ENCODE measurements at regions not wholly inside any gene's neighbourhood (a gene's known extent, or its start where the extent isn't known, plus 50 kb on each side); places are given as distances from the start of the nearest gene placed in this dataset.

DNA sequence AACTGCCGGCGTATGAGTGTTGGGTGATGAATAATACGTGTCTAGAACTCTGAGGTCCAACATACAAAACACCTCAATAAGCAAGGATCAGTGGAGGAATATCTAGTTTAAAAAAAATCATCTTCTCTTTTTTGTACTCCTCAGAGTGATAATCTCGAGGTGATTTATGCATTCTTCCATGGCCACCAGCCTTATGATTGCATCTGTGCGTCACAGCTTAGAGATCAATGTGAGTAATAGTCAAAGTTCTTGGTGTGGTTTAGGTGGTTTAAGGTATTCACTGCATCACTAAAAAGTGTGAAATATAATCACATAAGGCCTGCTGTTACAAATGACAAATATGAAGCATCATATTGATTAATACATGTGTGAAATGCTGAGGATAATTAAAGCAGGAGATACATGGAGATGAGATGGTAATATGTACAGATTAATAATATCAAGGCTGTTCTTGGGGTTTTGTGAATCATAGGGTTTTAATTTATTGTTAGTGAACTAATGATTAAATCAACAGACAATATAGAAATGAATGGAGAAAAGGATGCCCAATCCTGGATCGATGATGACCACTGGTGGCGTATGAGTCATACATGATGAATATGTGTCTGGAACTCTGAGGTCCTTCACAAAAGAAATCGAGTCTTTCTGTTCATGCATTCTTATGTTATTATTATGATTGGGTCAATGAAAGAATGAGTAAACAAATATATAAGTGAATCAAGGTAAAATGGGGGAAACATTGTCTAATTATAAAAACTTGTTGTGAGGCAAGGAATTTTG lies 68.8 kb upstream of the RTL1 start:
- TF ChIP-seq, protein P1, sequence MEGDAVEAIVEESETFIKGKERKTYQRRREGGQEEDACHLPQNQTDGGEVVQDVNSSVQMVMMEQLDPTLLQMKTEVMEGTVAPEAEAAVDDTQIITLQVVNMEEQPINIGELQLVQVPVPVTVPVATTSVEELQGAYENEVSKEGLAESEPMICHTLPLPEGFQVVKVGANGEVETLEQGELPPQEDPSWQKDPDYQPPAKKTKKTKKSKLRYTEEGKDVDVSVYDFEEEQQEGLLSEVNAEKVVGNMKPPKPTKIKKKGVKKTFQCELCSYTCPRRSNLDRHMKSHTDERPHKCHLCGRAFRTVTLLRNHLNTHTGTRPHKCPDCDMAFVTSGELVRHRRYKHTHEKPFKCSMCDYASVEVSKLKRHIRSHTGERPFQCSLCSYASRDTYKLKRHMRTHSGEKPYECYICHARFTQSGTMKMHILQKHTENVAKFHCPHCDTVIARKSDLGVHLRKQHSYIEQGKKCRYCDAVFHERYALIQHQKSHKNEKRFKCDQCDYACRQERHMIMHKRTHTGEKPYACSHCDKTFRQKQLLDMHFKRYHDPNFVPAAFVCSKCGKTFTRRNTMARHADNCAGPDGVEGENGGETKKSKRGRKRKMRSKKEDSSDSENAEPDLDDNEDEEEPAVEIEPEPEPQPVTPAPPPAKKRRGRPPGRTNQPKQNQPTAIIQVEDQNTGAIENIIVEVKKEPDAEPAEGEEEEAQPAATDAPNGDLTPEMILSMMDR (IDR thresholded peaks at IDR 0.05), result no peak
- no peak for TF ChIP-seq POLR2A (IDR thresholded peaks at IDR 0.05)

Measured in vagina (tissue), 2 donors.